BE2C (cell line): ENCODE measurements at regions not wholly inside any gene's neighbourhood (a gene's known extent, or its start where the extent isn't known, plus 50 kb on each side); places are given as distances from the start of the nearest gene placed in this dataset.

Experiments
- DNase-seq: peaks from one replicate; pipeline ENCODE4 v3.0.0-alpha.2; 2020
- H3K27me3 ChIP-seq: fragments of 250-450 bp; sonication (Bioruptor Pico); 2 replicates; pipeline ENCODE4 v1.5.1; 2020; ENCODE audit warnings: mild to moderate bottlenecking
- H3K36me3 ChIP-seq: fragments of 250-450 bp; sonication (Bioruptor Pico); 2 replicates; pipeline ENCODE4 v1.5.1; 2020; ENCODE audit warnings: mild to moderate bottlenecking
- H3K4me1 ChIP-seq: fragments of 250-450 bp; sonication (Bioruptor Pico); 2 replicates; pipeline ENCODE4 v1.5.1; 2020
- H3K4me3 ChIP-seq: 2 replicates; pipeline ENCODE4 v1.5.1; 2011; ENCODE audit warnings: low read depth, low read length
- H3K9me3 ChIP-seq: fragments of 250-450 bp; sonication (Bioruptor Pico); 2 replicates; pipeline ENCODE4 v1.5.1; 2020
- TF ChIP-seq, protein P1 (sequence below): IDR thresholded peaks from 2 replicates; pipeline ENCODE4 v1.5.1; 2012; ENCODE audit warnings: mild to moderate bottlenecking, low read depth, low read length

DNA sequence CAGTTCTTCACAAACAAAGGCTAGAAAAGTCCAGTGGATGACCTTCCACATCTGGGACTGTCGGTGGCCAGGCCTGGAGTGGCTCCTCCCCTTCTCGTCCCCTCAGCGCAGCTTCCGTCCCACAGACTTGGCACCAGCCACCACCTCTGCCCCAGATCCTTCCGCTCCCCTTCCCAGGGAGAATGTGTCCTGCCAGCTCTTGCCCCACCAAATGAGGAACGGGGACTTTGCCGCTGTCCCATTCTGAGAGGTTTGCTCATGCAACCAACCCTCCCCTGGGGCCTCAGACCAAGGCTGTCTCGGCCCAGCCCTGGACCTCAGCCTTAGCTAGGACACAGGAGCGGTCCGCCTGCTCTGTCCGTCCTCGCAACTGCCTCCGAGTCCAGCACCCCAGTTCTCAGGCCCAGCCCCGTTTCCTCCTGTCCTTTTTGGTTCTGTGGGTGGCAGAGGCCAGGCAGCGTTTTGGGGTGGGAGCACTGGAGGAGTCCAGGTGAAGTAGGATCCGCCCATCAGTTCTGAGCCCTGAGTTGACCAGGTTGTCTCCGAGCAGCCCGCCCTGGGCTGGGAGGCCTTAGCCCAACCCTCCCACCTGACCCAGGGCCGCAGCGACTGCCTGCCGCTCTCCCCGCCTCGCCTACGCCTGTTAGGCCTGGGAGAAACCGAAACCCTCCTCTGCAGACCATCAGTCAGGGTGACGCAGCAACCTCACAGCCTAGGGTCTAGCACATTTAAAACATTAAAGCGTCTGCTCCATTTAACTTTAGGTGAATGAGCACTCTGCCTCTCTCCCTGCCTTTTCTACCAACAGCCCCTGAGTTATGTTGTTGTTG, 284.3 kb downstream of the FOXO1 start:
- Histone ChIP-seq H3K4me3 (no peak overlapping the region), H3K9me3 (no peaks in the 10 kb centered on the region), H3K4me1 (no peaks in the 10 kb centered on the region), H3K27me3 (no peaks in the 10 kb centered on the region), H3K36me3 (no peaks in the 10 kb centered on the region)
- TF ChIP-seq, protein P1, sequence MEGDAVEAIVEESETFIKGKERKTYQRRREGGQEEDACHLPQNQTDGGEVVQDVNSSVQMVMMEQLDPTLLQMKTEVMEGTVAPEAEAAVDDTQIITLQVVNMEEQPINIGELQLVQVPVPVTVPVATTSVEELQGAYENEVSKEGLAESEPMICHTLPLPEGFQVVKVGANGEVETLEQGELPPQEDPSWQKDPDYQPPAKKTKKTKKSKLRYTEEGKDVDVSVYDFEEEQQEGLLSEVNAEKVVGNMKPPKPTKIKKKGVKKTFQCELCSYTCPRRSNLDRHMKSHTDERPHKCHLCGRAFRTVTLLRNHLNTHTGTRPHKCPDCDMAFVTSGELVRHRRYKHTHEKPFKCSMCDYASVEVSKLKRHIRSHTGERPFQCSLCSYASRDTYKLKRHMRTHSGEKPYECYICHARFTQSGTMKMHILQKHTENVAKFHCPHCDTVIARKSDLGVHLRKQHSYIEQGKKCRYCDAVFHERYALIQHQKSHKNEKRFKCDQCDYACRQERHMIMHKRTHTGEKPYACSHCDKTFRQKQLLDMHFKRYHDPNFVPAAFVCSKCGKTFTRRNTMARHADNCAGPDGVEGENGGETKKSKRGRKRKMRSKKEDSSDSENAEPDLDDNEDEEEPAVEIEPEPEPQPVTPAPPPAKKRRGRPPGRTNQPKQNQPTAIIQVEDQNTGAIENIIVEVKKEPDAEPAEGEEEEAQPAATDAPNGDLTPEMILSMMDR = no peak
- no peak for DNase-seq

GRCh38 chr13:40383132-40383531, 283.3 kb downstream of the FOXO1 start:
- Histone ChIP-seq H3K36me3 (no peaks in the 10 kb centered on the region), H3K9me3 (no peaks in the 10 kb centered on the region), H3K27me3 (no peaks in the 10 kb centered on the region), H3K4me3 (no peak overlapping the region), H3K4me1 (no peaks in the 10 kb centered on the region)
- no peak for DNase-seq
- TF ChIP-seq, protein P1 = no peak

DNA sequence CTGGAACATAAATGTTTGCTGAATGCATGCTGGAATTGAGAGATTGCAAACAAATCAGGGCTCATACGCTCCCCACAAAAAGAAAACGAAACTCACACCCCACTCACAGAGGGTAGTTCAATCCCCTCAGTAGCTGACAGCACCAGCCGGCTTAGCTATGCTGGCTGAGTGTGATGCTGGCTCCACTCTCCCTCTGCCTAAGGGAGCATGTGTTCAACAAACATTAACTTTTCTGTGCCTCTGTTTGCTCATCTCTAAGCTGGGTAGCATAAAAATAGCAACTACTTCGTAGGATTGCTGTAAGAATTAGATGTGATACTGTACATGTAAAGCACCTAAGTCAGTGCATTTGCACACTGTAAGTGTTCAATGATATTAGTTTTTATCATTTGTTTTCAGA, 282.6 kb downstream of the FOXO1 start:
- Histone ChIP-seq H3K4me3 (no peak overlapping the region), H3K9me3 (no peaks in the 10 kb centered on the region), H3K27me3 (no peaks in the 10 kb centered on the region), H3K4me1 (no peaks in the 10 kb centered on the region), H3K36me3 (no peaks in the 10 kb centered on the region)
- no peak for DNase-seq
- TF ChIP-seq, protein P1 = no peak

DNA sequence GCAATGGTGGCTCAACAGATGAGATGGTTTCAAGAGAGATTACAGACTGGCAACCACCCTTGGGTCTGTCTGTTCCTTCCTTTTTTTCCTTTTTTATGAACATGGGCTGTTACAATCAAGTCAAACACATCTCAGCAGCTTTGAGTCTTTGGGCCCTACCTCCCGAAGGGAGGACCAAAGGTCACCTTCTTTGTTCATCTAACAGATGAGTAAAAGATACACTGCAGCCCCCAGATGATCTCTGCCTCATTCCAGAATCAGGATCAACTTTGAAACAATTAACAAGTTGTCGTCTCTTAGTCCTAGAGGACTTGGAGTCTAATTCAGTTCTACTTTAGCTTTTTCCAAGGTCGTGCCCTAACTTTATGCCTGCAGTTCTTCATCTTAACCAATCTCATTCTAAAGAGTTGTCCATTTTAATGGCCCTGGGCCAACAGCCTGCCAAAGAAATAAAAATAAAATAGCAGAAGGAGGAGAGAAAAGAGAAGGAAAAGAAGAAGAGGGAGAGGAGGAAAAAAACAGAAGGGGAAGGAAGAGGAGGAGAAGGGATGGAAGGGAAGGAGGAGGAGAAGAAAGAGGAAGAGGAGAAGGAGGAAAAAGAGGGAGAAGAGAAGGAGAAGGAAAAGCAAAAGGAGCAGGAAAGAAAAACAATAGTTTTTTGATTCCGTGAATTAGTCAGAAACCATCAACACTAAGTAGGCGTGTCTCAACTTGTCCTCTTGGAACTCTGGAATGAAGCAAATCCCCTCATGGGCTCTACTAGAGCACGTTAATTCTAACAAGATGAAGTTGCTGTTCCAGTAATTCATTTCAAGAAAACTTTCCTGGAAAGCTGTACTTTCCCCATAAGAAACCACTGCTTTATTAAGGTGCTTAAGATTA, 281.2 kb downstream of the FOXO1 start:
- Histone ChIP-seq H3K27me3 (no peaks in the 10 kb centered on the region), H3K9me3 (no peaks in the 10 kb centered on the region), H3K36me3 (no peaks in the 10 kb centered on the region), H3K4me3 (no peak overlapping the region), H3K4me1 (no peaks in the 10 kb centered on the region)
- TF ChIP-seq, protein P1 = no peak
- DNase-seq = no peak

- Histone ChIP-seq H3K27me3 (no peaks in the 10 kb centered on the region), H3K4me1 (no peaks in the 10 kb centered on the region), H3K9me3 (no peaks in the 10 kb centered on the region), H3K36me3 (no peaks in the 10 kb centered on the region), H3K4me3 (no peak overlapping the region)
- no peak for DNase-seq
- TF ChIP-seq, protein P1 = no peak
These were observed 280.6 kb downstream of the FOXO1 start for GRCh38 chr13:40385858-40386180.

DNA sequence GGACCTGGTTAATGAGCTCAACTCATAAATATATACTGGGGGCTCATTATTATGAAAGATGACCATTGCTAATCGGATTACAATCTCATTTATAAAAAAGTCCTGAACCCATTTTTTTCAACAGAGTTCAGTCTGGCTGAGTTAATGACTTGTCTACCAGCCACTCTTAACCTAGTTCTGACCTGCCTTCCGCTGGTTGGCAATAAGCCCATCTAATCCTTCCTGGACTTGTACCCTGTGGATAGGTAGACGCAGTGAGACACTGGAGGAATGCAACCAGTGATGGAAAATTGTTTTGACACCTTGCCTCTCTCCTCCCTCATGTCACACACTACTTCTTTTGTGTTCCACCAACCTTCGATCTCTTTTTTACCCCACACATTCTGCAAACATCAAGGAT, 279.9 kb downstream of the FOXO1 start:
- Histone ChIP-seq H3K36me3 (no peaks in the 10 kb centered on the region), H3K9me3 (no peaks in the 10 kb centered on the region), H3K4me3 (no peak overlapping the region), H3K4me1 (no peaks in the 10 kb centered on the region), H3K27me3 (no peaks in the 10 kb centered on the region)
- TF ChIP-seq, protein P1 = no peak
- DNase-seq = no peak
